ENCODE measurements at regions not wholly inside any gene's neighbourhood (a gene's known extent, or its start where the extent isn't known, plus 50 kb on each side); places are given as distances from the start of the nearest gene placed in this dataset.

- no peak for DNase-seq
Measured at GRCh38 chr16:6495486-6496210, 837.0 kb upstream of the RBFOX1 start.

- DNase-seq = no peak
Measured at GRCh38 chr16:6494716-6495115, 837.9 kb upstream of the RBFOX1 start.

- DNase-seq = no peak
Measured at GRCh38 chr16:6493555-6493954, 839.1 kb upstream of the RBFOX1 start.

- no peak for DNase-seq
Measured at GRCh38 chr16:6492742-6493141, 839.9 kb upstream of the RBFOX1 start.

- no peak for DNase-seq
Measured at GRCh38 chr16:6484935-6485334, 847.7 kb upstream of the RBFOX1 start.

- no peak for DNase-seq
Measured at GRCh38 chr16:6484081-6484480, 848.6 kb upstream of the RBFOX1 start.

- DNase-seq = no peak
Measured at GRCh38 chr16:6483469-6484033, 849.1 kb upstream of the RBFOX1 start.

- no peak for DNase-seq
Measured at GRCh38 chr16:6482696-6483468, 849.8 kb upstream of the RBFOX1 start.

- no peak for DNase-seq
Measured at GRCh38 chr16:6481894-6482293, 850.8 kb upstream of the RBFOX1 start.

- DNase-seq = no peak
Measured at GRCh38 chr16:6453742-6454141, 878.9 kb upstream of the RBFOX1 start.

GRCh38 chr16:6447021-6447790 lies 885.4 kb upstream of the RBFOX1 start:
- no peak for DNase-seq

- DNase-seq = no peak
Measured at GRCh38 chr16:6446370-6446769, 886.3 kb upstream of the RBFOX1 start.

GRCh38 chr16:6439129-6439528 lies 893.5 kb upstream of the RBFOX1 start:
- DNase-seq = no peak

- DNase-seq = no peak
Measured at GRCh38 chr16:6428861-6429260, 903.8 kb upstream of the RBFOX1 start.

- no peak for DNase-seq
Measured at GRCh38 chr16:6427621-6428020, 905.0 kb upstream of the RBFOX1 start.

GRCh38 chr16:6407596-6407995 lies 925.0 kb upstream of the RBFOX1 start:
- no peak for DNase-seq

GRCh38 chr16:6406028-6406427 lies 926.6 kb upstream of the RBFOX1 start:
- no peak for DNase-seq

GRCh38 chr16:6382924-6383459 lies 949.7 kb upstream of the RBFOX1 start:
- DNase-seq = no peak

- no peak for DNase-seq
Measured at GRCh38 chr16:6381896-6382295, 950.7 kb upstream of the RBFOX1 start.

GRCh38 chr16:6377956-6378355 lies 954.7 kb upstream of the RBFOX1 start:
- no peak for DNase-seq

- DNase-seq = no peak
Measured at GRCh38 chr16:6375465-6376075, 957.1 kb upstream of the RBFOX1 start.

- DNase-seq = no peak
Measured at GRCh38 chr16:6374821-6375220, 957.8 kb upstream of the RBFOX1 start.
